NCI-H2196 treated with DMSO at 0.1 percent for 48 hours (cell line): ENCODE measurements at regions not wholly inside any gene's neighbourhood (a gene's known extent, or its start where the extent isn't known, plus 50 kb on each side); places are given as distances from the start of the nearest gene placed in this dataset.

Experiments
- DNase-seq: peaks from one replicate; lab custom pipeline; 2025; ENCODE audit not compliant: unreplicated experiment; lab: John Stamatoyannopoulos, UW

DNA sequence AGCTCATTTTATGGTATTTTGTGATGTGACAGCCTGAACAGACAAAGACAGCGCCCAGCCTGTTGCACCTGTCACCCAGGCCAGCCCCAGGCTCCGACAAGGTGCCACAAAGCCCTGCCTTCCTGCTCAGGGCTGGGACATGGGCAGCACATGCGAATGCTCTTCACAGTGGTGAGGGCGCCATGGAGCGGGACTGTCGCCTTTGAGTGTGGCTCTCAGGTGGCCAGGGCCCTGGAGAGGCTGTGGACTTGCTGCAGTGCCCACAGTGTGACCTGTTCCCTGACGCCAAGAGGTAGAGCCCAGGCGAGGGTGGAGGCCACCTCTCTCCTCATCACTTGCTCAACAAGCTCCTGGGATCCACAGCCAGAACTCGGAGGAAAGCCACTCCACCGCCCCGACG, 346.3 kb downstream of the SHANK2 start:
- DNase-seq = no peak

DNA sequence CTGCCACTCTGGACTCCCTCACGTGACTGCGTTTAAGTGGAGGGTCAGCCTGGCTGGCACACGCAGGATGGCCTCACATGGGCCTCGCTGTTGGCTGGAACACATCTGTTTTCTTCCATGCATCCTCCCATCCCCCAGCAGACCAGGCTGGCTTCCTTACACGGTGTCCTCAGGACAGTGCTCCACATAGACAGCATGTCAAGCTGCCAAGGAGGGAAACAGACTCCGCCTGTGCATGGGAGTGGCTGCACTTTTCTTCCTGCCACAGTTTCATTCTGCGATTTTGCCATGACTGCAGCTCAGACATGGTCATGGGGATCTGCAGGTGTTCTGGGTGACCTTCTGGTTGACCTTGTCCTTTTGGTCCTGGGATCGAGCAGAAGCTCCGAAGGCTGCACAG, 344.2 kb downstream of the SHANK2 start:
- peak; percentile 10 for DNase-seq

DNA sequence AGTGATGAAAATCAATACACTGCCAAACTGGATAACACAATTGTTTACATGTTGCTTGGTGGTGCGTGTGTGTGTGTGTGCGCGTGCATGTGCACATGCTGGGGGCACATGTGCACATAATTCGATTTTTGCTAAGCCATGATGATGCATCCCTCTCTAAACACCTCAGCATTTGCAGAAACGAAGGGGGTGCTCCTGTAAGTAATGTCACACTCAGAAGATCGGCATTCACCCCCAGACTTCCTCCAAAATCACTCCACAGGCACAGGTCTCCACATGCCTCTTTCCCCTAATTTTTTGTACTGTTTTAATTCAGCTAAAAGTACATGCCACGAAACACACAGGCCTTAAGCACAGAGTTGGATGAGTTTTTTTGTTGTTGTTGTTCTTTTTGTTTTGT, 341.5 kb downstream of the SHANK2 start:
- no peak for DNase-seq

DNA sequence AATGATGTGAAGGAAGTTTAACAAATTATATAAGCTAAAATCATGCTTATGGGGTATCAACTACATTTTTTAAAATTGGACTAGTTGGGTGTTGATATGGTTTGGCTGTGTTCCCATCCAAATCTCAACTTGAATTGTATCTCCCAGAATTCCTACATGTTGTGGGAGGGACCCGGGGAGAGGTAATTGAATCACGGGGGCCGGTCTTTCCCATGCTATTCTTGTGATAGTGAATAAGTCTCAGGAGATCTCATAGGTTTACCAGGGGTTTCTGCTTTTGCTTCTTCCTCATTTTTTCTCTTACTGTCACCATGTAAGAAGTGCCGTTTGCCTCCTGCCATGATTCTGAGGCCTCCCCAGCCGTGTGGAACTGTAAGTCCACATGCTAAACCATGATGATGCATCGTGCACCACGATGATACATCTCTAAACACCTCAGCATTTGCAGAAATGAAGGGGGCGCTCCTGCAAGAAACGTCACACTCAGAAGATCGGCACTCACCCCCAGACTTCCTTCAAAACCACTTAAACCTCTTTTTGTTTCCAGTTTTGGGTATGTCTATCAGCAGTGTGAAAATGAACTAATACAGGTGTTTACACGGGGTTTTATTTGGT, 340.0 kb downstream of the SHANK2 start:
- no peak for DNase-seq

DNA sequence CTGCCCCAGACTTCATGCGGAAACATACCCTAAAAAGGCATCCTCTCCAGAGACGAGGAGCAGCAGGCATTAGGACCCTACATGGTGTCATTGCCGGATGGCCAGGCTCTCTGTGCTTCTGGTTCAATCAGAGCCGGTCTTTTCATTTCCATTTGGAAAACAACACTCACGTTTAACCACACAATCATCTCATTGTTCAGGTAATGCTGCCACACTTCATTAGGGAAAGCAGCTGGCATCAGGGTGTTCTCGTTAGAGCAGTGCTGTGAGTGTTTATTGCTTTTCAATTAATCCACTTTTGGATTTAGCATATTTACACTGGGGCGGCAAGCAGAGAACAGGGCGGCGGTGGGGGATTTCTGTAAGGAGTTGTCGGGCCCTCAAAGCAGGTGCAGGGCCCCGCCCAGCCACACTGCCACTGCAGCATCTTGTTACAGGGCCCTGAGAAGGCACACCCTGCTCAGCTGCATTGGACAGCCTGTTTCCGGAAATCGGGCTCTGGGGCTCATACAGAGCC, 338.6 kb downstream of the SHANK2 start:
- DNase-seq = peak; percentile 99

DNA sequence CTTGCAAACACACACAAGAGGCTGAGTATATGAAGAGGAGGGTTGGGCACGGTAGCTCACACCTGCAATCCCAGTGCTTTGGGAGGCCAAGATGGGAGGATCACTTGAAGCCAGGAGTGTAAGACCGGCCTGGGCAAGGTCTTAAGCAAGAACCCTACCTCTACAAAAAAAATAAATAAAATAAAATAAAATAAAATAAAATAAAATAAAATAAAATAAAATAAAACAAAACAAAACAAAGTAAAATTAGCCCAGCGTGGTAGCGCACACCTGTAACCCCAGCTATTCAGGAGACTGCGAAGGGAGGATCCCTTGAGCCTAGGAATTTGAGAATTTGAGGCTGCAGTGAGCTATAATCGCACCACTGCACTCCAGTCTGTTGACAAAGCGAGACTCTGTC, 337.9 kb downstream of the SHANK2 start:
- DNase-seq = no peak

DNA sequence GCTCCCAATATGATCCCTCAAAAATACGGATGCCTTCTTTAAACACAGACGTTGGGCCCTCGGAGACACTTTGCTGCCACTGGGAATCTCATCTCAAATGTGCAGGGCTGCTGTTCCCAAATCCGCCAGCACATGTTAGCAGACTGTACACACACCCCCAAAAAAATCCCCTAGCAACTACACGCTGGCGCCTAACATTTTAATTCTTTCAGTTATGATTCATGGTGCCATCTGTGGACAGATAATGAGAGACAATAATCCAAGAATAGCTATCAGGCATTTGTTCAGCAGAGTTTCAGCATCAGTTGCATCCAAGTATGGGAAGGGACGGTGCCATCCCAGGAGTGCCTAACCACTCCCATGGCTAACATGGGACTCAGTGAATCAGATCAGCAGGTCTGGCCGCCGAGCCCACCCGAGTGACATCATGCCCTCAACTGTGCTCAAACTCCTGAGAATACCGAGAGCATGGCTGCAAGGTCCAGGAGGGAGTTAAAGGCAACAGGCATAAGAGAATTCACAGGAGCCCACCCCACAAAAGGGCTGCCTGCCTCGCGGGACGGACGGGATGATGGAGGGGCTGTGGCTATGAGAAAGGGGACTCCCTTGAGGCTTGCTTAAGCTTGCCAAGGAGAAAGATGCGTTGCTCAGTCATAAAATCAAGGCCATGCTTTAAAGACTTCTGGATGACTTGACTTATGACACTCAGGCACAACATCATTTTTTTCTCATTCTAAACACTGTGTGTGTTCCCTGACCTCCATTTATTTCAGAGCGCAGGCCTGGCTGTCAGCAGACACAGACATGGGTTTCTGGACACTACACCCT, 337.0 kb downstream of the SHANK2 start:
- no peak for DNase-seq

DNA sequence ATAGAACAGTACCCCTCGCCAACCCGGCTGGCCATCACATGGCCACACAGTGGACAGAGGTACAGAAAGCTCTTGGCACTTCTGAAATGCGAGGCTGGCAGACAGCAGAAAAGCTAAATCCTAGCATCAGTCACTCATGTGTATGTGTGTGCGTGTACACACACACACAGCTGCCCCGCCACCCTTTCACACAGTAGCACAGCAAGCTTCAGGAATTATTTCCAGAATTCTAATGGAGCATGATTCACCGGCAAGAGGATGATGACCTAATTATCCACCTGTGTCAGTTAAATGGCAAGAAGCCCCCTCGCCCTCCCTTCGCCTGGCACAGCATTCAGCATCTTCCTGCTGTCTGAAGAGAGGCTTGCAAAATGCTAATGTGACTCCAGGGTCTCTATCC, 336.0 kb downstream of the SHANK2 start:
- no peak for DNase-seq

DNA sequence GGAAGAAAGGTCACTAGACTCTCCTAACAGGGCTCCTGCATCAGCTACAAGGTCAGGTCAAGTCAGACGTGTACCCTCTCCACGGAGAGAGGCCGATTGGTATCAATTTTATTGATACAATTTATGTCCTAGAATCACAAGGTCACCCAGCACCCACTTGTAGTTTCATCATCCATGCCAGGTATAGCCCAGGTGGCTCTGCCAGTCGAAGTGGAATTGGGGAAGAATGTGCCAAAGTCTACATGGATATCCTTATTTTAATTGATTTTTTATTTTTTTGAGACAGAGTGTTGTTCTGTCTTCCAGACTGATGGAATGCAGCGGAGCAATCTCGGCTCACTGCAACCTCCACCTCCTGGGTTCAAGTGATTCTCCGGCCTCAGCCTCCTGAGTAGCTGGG, 334.1 kb downstream of the SHANK2 start:
- no peak for DNase-seq

DNA sequence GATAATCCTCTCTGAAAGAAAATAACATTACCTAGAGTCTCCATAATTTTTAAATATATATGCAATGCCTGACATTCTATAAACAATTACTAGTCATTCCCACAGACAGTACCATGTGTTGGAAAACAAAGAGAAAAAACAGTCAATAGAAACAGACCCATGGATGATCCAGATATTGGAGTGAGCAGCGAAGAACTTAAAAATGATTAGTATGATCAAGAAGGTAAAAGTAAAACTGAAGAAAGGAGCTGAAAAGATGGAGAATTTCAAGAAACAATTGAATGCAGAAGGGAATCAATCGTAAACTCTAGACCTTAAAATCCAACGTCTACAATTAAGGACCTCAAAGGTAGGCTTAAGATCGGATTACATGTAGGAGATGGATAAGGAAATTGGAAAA, 330.6 kb downstream of the SHANK2 start:
- no peak for DNase-seq

DNA sequence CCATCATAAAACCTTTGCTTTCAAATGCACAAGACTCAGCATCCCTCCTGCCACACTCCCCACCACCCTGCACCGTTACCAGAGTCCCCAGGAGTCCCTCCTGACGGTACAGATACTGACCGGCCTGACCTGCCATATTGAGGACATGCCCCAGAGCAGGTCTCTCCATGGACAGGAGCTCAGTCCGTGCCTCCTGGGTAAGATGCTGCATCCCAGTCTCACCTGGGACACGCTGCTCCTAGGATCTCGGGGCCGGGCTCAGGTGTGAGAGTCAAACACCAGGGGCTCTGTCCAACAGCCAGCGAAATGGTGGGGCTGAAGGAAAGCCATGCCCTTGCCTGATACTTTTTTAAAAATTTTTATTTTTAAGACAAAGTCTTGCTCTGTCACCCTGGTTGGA, 328.3 kb downstream of the SHANK2 start:
- DNase-seq = no peak

DNA sequence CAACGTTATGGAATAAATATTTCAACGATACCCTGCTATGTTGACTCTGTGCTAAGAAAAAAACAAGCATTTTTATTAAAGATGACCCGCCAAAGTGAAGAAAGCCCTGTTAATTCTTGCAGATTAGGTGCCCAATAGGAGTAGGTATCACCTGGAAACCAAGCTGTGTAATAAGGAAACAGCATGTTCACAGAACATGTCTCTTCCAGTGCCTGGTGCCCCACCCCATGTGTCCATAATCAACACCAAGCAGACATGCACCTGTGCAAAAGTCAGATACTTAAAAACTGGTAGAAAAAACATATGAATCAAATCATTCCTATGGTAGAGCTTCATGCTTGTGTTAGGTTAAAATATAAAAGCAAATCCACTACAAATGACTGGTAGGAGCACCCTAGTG, 327.1 kb downstream of the SHANK2 start:
- no peak for DNase-seq

DNA sequence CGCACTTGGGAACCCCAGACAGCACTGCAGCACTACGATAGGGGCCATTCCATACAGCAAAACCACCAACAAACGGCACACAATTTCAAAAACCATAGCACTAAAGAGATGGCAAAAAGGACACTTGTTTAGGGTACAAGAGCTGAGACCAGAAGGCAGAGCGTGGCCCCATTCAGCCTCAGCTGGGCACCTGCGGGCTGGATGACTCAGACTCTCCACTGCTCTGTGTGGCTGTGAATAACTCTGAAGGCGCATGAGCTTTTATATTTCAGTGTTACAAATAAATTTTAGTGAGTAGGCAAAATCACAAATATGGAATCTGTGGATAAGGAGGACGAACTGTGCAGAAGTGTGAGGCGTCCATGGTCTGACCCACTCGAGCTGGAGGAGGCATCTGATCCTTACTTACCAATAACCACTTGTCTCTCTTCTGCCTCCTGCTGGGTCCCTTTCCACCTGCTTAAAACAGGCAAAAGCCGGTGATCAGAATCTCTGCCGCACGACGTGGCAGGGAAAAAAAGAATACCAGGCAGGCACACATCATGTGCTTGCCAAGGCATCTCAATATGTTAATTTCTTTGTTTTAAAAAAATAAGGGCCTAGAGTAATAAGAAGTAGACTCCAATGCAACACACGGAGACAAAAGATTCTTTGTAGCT, 325.7 kb downstream of the SHANK2 start:
- DNase-seq = no peak

DNA sequence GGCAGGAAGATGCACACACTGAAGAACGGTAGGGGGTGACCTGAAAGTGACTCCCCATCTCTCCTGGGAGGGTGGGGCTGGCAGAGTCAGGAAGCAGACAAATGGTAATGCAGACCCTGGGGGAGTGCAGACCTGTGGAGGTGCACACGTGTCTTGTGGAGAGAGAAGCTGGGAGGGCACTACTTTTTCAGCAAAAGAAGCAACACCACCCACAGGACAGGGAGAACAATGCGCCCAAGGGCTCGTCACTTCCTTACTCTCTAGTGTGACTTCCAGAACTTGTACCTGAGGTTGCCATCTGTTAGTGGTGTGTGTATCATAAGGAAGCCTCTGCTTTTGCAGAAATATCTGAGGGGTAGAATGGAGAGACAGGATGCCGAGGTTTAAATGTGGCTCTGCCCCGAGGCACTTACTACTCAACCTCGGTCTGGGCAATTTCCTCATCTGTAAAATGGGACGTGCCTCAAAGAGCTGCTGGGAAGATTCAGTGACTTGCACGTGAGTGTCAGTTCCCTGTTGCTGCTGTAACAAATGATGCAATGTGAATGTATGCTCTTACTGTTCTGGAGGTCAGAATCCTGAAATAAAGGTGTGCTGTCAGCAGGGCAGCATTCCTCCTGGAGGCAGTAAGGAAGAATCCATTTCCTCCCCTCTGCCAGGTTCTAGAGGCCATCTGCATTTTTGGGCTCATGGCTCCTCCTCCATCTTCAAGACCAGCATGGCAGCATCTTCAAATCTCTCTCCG, 323.4 kb downstream of the SHANK2 start:
- no peak for DNase-seq

DNA sequence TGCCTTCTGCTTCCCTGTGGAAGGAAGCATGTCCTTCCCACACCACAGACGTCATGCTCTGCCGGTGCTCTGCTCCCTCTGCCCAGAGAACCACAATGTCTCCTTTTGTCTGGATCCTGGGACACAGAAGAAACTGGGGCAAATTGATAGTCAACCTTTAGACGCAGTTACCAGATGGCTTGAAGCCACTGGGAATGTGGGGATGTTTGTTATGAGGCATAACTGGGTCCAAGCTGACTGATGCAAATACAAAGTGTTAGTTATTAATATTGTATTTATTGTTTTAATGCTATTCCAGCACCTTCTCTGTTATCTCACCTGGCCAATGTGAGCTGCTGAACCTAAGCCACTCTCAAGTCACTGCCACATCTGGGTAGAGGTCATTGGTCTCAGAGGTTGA, 322.2 kb downstream of the SHANK2 start:
- no peak for DNase-seq

DNA sequence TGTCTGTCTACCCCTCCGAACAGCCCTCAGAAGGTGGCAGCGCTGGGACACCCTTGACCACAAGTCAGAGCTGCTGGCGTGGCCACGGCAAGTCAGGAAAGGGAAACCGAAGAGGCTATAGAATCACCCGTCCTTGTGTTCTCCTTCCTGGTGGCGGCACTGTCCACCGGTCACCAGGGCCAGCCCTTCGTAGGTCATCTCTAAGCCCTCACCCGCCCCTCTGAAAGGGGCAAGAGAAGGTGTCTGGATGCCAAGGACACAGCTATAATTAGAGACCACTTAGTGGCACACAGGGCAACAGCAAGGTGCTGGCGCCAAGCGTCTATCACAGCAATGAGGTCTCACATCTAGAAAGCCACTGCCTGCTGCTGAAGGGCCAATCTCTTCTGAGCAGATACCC, 320.9 kb downstream of the SHANK2 start:
- no peak for DNase-seq

DNA sequence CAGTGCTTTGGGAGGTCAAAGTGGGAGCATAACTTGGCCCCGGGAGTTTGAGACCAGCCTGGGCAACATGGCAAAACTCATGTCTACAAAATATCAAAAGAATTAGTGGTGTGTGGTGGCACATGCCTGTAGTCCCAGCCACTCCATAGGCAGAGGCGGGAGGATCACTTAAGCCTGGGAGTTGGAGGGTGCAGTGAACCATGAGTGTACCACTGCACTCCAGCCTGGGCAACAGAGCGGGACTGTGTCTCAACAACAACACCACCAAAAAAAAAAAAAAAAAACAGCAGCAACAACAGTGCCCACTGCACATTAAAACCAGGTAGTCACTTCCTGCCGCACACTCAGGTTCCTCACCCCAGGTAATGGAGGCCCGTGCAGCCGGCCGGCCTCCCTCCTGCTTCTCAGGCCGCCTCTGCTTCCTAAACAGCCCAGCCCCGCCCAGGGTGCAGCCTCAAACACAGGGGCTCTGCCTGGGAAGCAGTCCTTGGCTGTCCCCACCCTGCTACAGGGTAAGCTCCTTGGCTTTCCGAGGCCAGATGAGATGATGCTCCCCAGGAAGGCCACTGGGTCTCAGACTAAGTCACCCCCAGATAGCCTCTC, 318.3 kb downstream of the SHANK2 start:
- DNase-seq = no peak

DNA sequence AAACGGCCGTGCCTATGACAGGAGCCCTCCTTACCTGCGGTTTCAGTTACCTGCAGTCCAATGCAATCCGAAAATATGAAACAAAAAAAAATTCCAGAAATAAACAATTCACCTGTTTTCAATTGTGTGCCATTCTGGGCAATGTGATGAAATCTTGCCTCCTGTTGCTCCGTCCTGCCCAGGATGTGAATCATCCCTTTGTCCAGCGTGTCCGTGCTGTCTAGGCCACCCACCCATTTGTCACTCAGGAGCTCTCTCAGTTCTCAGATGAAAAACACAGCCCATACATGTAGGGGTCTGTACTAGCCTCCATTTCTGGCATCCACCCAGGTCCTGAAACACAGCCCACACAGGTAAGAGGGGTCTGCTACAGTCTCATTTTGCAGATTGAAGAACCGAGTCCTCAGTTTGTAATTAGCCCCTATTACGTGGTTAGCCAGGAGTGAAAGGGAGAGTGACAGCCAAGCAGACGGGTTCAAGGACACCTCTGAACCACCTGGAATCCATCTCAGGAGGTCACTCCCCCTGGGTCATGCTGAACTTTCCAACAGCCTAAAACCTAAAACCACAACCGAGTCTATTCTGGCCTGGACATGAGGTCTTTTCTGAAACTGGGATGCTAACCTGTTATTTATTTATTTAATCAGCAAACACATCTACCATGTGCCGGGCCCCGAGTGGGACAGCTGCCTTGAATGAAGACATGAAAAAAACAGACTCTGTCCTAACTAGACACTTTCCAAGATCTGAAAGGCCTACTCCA, 317.2 kb downstream of the SHANK2 start:
- DNase-seq = no peak

DNA sequence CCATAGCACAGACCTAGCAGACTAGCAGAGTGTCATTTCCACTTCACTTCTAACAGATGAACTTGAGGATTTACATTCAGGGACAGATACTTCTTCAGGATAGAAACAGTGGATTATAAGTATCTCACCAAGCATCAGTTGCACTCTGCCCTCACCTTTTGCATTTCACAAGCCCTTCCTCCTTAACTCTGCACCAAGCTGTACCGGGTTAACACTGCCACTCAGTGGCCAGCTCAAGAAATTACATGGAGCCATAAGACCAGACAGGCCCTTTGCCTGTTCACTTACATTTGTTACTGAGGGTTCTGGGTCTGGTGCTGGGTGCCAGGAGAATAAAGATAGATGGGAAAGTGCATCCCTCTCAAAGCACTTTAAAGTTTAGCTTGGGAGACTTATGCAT, 309.8 kb downstream of the SHANK2 start:
- DNase-seq = no peak

DNA sequence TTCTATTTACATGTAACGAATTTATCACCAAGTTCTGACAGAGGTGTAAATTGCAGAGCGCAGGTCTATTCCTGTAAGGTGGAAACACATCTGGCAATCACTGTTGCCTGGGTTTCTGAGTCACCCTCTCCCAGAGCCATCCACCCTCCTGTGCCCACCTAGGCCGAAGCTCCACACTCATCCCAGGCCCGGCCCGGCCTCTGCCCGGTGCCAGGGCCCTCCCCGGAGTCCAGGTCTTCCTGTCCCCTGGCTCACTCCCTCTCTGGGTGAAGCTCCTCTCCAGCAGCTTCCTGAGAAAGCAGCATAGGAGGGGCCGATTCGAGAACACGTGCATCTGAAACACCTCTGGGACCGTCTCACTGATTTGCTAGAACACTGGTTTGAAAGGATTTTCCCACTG, 308.2 kb downstream of the SHANK2 start:
- DNase-seq = no peak
